Left lung (tissue), 4 donors: ENCODE measurements at regions not wholly inside any gene's neighbourhood (a gene's known extent, or its start where the extent isn't known, plus 50 kb on each side); places are given as distances from the start of the nearest gene placed in this dataset.

Source experiments
- ATAC-seq: fragments of 200-7000 bp; cut with Tn5 transposase; one replicate; pipeline ENCODE4 v1.9.1; 2020; ENCODE audit warnings: moderate library complexity
- DNase-seq, 4 donors: peaks; one replicate each; pipeline ENCODE4 v3.0.0-alpha.2; 2013 to 2020
- H3K27ac ChIP-seq, 2 donors: fragments of 200-600 bp; sonication (generic) in 1 of 2; one replicate each; pipeline versions ENCODE4 v1.5.0 to v1.8.0; 2020 to 2021
- H3K27me3 ChIP-seq, 2 donors: fragments of 200-600 bp; sonication (generic) in 1 of 2; one replicate each; pipeline versions ENCODE4 v1.5.0 to v1.8.0; 2020 to 2021
- H3K36me3 ChIP-seq, 2 donors: fragments of 200-600 bp; sonication (generic) in 1 of 2; one replicate each; pipeline versions ENCODE4 v1.5.0 to v1.8.0; 2020 to 2021
- H3K4me1 ChIP-seq, 2 donors: fragments of 200-600 bp; one replicate each; pipeline ENCODE4 v1.8.0; 2021
- H3K4me3 ChIP-seq, 2 donors: fragments of 200-600 bp; sonication (generic) in 1 of 2; one replicate each; pipeline versions ENCODE4 v1.5.0 to v1.8.0; 2020 to 2021; ENCODE audit warnings: mild to moderate bottlenecking in 1 of 2
- H3K9me3 ChIP-seq, 2 donors: fragments of 200-600 bp; sonication (generic) in 1 of 2; one replicate each; pipeline versions ENCODE4 v1.5.0 to v1.8.0; 2020 to 2021
- CTCF ChIP-seq, 2 donors: fragments of 200-600 bp; sonication (generic) in 1 of 2; IDR thresholded peaks; one replicate each; pipeline versions ENCODE4 v1.5.0 to v1.8.0; 2021; ENCODE audit warnings: antibody characterized with exemption in 2 of 2
- intact Hi-C, 2 donors: fragments of 100-400 bp; cut with DNase I; formaldehyde crosslinking; loops; one replicate each; pipeline versions ENCODE4 v1.11.2 to v1.14.2; 2022
- donor health status: DM: no; HTN: yes; CAD: no.
- donor health status: DM: no; HTN: no; CAD: no.

- Histone ChIP-seq H3K36me3 (no peaks in the 10 kb centered on the region), H3K27ac (no peak overlapping the region), H3K4me3 (no peak overlapping the region), H3K9me3 (peaks cover 0 to 3% of the 10 kb centered on the region in 2 donors), H3K27me3 (no peaks in the 10 kb centered on the region), H3K4me1 (no peaks in the 10 kb centered on the region)
- no peak for TF ChIP-seq CTCF (IDR thresholded peaks at IDR 0.05)
- no peak for ATAC-seq
- DNase-seq: no peak
- intact Hi-C loops: no loop called here
These were observed 1048.6 kb downstream of the PCDH17 start for GRCh38 chr13:58680115-58680514.

- DNase-seq (no peak), ATAC-seq (no peak)
- Histone ChIP-seq H3K27me3 (no peaks in the 10 kb centered on the region), H3K36me3 (no peaks in the 10 kb centered on the region), H3K4me3 (no peak overlapping the region), H3K9me3 (peaks cover 0 to 4% of the 10 kb centered on the region in 2 donors), H3K27ac (no peak overlapping the region), H3K4me1 (no peaks in the 10 kb centered on the region)
- intact Hi-C loops: no loop called here
- no peak for TF ChIP-seq CTCF (IDR thresholded peaks at IDR 0.05)
These were observed 1051.1 kb downstream of the PCDH17 start for GRCh38 chr13:58682616-58683015.

GRCh38 chr13:58687148-58687547, 1055.6 kb downstream of the PCDH17 start:
- DNase-seq (no peak), ATAC-seq (no peak)
- no peak for TF ChIP-seq CTCF (IDR thresholded peaks at IDR 0.05)
- Histone ChIP-seq H3K9me3 (peaks cover 0 to 10% of the 10 kb centered on the region in 2 donors), H3K27me3 (no peaks in the 10 kb centered on the region), H3K4me1 (no peaks in the 10 kb centered on the region), H3K27ac (no peak overlapping the region), H3K4me3 (no peak overlapping the region), H3K36me3 (no peaks in the 10 kb centered on the region)
- intact Hi-C loops: no loop called here

- DNase-seq: no peak
- Histone ChIP-seq H3K27me3 (no peaks in the 10 kb centered on the region), H3K4me1 (no peaks in the 10 kb centered on the region), H3K27ac (no peak overlapping the region), H3K36me3 (no peaks in the 10 kb centered on the region), H3K4me3 (no peak overlapping the region), H3K9me3 (no peaks in the 10 kb centered on the region)
- intact Hi-C loops: no loop called here
- TF ChIP-seq CTCF (IDR thresholded peaks at IDR 0.05): no peak
- ATAC-seq: no peak
These were observed 1067.0 kb downstream of the PCDH17 start for GRCh38 chr13:58698531-58698930.

- intact Hi-C loops: no loop called here
- Histone ChIP-seq H3K4me3 (no peak overlapping the region), H3K4me1 (no peaks in the 10 kb centered on the region), H3K27me3 (no peaks in the 10 kb centered on the region), H3K36me3 (no peaks in the 10 kb centered on the region), H3K9me3 (peaks cover 0 to 6% of the 10 kb centered on the region in 2 donors), H3K27ac (no peak overlapping the region)
- DNase-seq: no peak
- no peak for ATAC-seq
- no peak for TF ChIP-seq CTCF (IDR thresholded peaks at IDR 0.05)
These were observed 1073.4 kb downstream of the PCDH17 start for GRCh38 chr13:58704953-58705352.
